RPMI7951 (cell line): ENCODE measurements at regions not wholly inside any gene's neighbourhood (a gene's known extent, or its start where the extent isn't known, plus 50 kb on each side); places are given as distances from the start of the nearest gene placed in this dataset.
"Not testable (repeated sequence)": the region's sequence is repeated elsewhere in the genome, so short reads cannot be mapped to it uniquely, and the experiment has no call there.

Experiments
- DNase-seq: peaks from one replicate; pipeline ENCODE4 v3.0.0-alpha.2; 2012; ENCODE audit warnings: low read depth

DNA sequence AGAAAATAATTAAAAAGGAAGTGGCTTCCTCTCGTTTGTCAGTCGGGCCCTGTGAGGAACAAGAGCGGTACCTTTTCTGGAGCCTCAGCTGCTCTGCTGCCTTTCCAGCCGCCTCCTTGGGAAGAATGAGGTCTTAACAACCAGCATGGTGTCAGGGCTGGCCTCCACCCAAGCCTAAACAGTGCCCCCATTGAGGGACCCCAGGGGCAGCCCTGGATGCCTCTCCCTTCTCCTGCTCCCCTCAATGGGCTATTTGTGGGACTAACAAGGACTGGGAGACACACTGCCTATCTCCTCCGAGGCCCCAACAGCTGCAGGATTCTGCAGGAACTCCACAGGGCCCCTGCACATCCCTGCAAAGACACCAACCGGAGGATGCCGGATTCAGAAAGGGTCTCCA is 155.4 kb upstream of the MAP3K1 start:
- peak; percentile 47 for DNase-seq

DNA sequence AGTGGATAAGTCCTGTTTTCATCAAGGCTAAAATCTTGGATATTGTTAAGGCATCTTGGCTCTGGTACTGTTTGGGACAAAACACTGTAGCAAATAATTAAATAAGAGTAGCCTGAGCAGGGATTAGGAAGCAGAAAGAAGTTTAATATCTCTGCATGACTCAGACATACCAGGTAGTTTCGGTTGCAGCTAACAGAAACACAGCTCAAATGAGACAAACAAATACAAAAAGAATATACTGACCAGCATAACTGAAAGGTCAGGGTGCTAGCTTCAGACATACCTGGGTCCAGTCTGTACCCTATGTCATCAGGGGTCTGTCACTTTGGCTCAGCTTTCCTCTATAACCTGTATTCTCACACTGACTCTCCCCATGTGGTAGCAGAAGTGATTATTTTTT is 156.4 kb upstream of the MAP3K1 start:
- DNase-seq: no peak

DNA sequence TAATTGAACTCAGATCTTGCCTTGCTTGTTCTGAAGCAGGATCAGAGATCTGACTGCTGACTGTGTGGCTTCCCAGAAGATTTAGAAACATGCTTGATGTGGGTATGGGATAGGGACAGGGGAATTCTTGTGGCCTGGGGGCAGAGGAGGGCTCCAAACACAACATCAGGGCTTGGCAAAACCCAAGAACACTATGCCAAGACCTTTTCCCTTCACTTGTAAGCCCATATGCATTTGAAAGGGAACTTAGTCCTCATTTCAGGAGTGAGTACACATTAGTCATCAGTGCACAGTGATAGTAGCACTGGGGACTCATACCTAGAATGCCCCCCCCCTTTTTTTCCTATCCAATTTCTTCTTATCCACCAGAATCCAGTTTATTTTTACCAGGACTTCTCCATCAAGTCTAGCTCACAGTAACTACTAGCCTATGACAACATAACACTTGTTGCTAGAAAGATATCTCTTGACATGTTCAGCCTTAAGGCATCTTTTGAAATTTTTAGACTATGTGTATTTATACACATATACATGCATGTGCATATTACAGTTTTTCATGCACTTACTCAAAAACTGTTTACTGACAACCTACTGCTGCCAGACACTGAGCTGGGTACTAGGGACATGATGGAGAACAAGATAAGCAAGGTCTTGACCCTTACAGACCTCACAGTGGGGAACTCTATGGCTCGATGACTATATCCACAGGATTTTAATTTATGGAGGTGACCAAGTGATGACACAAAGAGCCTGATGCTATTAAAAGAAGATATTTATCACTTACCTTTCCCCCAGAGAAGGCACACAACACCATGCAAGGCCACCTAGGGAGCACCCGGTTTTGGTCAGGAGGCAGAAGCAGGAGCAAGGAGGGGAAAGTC is 158.3 kb upstream of the MAP3K1 start:
- DNase-seq: peak; percentile 74

DNA sequence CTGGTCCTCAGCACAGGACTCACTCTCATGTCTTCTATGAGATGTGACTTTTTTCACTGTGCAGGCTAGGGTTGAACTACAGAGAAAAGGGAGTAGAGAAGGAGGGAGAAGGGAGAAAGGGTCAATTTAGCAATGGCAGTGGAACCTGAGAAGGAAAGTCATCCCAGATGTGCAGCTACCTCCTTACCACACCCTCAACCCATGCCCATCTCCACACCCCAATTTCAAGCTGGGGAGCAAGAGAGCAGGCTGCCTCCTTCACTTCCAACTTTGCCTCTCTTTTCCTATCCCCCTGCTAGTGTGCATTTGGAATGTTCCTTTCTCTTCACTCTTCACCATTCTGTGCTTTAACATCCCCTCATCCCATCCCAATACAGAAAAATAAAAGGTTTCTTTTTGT is 163.5 kb upstream of the MAP3K1 start:
- DNase-seq: no peak

DNA sequence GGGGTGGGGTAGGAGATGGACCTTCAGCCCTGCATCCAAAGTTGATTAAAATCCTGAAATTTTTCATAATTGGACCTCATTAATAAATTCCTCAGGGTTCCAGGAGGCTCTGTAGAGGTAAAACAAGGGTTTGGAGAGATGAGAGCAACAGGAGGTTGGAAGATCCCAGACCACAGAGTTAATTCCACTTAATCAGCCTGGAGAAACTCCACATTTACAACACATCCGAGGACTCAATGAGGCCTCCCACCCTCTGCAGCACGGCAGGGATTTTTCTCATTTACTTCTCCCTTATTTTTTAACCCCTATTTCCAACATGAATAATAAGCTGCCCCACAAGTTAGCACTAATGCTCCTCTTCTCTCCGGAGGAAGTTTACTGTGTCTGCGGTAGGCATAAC is 165.0 kb upstream of the MAP3K1 start:
- DNase-seq: no peak

DNA sequence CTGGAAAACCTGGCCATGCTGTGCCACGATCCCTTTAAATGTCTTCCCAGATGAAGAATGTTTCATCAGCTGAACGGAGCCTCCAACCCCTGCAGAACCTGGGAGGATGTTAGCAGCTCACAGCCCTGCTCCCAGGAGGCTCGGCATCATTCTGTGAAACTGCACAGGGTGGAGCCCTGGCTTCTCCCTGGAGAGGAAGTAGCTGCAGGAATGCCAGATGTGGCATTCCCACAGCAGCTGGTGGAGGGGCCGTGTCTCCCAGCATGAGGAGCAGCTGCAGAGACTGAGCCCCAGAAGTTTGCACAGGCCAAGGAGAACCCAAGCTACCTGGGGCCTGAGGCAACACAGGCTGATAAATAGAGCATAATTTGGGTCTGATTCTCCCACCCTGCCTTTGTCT is 165.8 kb upstream of the MAP3K1 start:
- DNase-seq: peak; percentile 54

DNA sequence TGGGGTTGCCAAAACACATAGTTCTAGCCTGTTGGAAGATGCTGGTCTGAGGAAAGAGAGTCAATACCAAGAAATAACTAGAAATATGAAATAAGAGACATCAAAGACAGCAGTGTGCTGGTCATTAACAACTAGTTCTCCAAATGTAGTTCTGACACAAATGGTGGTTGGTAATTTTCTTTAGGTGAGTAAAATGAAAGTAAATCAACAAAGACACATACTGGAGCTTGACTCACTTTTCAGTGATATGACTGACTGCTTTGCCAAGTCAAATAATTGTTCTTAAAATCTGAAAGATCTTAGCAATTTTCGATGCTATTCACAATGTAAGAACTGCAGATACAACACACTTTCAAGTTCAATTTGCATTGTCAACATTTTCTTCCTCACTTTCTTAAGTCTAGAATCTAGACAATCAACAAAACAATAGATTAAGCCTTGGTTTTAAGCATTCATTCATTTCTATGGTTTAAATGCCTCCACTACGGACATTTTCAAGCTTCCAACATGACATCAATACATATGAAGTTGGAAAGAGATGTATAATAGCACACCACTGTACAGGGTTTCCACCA is 166.8 kb upstream of the MAP3K1 start:
- DNase-seq: no peak

DNA sequence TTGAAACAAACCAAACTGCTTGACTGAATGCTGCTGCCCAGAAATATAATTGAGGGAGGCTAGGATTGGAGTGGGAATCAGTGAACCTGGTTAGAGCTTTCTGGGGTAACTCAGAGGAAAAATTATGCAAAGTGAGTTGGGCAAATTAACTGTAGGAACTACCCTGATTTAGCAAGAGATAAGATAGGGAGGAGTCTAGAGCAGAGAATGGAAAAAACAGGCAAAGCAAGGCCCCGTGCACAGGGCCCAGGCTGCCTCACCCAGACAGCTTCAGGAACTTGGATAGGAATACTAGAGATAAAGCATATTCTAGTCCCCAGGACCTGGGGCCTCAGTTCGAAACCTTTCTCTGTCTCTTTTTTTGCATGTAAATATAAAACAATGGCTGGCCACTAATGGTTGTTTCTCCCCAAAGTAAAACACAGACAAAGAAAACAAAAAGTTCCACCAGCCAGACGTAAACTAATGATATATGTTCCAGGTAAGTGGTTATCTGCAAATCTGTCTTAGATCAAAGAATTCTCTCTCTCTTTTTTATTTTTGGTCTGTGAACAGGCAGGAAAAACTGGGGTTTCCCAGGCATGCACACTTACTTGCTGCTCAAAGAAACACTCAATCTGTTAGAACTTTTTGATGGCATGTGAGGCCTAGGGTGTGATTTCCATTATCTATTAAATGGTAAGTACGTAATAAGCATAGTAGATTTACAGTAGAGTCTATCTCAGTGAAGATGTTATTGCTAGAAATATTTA is 168.1 kb upstream of the MAP3K1 start:
- DNase-seq: no peak

DNA sequence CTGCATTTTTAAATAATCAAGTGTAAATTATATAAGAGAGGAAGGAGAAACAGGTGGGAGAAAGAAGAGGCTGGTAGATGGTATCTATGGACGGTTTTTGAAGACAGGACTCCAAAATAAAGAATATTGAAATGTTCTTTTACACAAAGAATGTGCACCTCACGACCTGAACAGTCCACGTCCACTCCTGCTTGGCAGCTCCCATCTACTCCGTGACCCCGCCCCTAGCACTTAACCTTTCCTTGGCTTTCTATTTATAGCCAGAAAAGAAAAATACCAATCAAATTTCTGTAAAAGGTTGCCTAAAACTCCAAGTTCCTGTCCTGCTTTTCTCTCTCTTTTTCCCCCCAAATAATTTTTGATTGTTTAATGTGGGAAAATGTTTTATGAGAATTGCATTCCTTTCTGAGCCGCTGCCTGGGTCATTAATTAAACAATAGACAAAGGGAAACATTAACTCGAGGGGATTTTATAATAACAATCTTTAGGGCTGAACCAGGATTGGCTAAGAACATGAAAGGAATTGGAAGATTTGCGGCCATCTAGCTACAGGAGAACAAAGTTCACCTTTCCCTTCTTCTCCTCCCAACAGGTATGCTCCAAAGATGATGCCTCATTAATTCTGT is 173.6 kb upstream of the MAP3K1 start:
- no peak for DNase-seq

DNA sequence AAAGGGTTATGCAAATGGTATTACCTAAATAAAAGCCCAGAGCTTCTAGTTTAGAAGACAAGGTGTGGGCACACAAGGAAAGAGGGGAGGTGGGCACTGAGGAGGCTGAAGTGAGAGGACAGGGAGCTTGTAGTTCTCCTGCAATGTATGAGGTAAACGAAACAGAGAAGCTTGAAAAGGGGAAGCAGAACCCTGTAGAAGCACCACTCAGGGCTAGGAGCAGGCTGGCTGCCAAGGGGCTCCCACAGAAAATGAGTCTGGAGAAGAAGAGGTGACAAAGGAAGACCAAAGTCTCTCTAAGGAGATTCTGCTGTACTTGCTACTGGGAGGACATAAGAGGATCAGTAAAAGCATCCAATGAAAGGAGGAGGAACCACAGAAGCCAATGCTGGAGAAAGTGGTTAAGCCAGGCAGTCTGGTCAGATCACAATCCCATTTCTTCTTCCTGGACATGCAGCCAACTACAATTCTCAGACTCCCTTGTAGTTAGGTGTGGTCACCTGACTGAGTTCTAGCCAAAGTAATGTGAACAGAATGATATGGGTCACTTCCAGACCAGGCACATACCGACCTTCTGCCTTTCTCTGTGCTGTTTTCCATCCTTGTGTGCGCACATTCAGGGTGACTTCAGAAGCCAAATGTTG is 174.5 kb upstream of the MAP3K1 start:
- no peak for DNase-seq

DNA sequence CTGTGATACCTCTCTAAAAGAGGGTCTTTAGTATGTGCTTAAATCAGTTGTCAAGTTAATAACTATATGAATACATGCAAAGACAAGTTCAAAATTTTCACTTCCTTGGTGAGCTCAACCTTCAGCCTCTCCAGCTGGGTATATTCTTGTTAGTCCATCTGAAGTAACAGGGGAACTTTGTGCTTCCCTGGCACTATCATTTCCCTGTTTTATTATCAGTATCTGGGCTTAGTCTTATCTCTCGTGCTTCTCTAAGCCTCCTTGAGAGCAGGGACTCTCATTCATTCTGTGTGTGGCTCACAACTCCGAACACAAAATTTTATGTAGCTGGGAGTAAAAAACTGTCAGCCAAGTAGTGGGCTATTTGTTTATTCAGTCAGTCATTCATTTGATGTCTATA is 175.9 kb upstream of the MAP3K1 start:
- no peak for DNase-seq

DNA sequence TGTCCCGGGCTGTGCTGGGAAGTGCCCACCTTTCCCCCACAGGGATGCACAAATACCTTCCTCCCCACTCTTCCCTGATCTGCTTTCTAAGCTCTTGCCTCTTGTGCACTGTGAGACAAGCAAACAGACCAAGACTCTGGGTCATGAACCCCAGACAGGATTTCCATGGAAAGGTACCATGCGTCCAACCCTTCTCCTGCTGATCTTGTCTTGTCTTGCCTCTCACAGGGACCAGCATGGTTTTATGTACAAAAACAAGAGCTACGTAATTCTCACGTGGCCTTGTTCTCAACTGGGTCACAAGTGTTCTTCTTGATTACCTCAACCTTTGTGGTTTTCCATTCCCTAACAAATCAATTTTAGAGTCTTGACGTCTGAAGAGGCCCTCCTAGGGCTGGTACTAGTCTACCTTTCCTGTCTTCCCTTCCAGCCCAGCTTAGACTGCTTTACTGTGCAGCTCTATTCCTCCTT is 176.5 kb upstream of the MAP3K1 start:
- no peak for DNase-seq

DNA sequence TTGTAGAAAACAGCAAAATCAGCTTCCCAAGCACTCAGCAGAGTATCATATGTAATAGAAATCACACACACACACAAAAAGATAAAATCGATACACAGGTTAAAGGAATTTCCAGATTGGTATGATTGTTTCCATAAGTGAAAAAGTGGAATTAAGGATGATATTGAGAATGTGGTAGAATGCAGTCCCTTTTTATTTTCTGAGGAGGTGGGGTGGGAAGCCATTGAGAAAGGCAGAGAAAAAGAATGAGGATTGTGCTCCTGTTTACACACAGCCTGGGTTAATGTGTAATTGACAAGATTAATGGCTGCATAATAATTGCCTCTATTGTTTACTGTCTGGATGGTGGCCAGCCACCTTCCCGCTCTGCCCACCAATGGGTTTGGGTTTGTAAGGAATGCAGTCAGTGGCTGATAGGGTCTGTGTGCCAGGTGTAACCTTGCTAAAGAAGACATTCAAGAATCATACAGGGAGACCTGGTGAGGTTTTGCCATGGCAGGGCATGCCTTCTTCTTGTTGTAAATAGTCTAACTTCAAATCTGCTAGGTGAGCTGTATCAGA is 177.2 kb upstream of the MAP3K1 start:
- DNase-seq: no peak

DNA sequence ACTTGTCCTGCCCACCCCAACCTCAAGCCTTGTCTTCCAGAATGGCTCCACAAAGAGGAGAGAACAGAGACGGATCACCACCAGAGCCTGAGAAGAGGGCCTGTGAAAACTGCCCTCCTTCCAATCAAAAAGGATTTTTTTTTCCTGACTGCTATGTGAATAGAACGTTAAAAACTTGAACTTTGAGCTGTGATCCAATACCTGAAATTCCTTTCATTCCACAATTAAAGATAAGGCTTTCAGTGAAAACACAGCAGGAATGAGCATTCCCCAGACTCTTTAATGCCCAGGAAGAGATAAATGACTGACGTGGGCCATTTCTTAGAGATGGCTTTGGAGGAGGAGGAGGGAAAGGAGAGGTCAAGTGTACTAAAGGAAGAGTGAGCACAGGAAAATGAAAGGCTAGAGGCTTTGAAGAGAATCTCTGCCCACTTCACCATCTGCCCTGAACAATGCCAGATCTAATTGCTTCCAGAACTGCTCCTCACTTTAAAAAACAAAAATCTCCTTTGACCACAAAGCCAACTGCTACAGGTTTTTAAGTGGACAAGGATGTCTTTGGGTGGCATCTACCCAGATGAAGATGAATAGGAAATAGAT is 177.9 kb upstream of the MAP3K1 start:
- peak; percentile 30 for DNase-seq

DNA sequence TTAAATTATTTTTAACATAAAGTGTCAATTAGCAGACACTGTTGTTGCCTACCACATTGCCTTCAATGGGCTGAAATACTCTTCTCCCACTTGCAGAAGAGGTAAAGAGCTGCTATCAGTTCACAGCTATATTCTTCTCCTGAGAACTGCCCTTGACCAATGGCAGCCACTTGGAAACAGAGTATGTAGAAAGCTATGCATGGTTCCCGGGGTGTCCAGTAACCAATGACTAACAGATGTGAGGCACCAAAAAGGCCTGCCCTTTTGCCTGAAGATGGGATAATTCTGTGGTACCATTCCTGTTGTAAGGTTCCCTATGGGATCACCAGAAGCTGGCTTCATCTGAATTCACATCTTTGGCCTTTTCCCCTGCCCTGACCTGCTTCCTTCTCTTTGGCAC is 181.4 kb upstream of the MAP3K1 start:
- no peak for DNase-seq

DNA sequence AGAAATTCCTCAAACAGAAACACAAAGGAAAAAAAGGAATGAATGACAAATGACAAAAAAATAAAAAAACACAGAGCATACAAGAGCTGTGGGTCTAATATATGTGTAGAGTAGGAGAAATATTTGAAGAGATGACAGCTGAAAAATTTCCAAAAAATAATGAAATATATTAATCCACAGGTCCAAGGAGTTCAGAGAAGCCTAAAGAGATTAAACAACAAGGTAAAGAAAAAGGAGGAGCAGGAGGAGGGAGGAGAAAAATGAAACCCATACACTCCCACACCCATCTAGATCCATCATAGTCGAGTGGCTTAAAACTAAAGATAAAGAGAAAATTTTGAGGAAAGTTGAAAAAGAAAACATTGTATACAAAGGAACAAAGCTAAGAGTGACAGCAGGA is 182.4 kb upstream of the MAP3K1 start:
- no peak for DNase-seq

DNA sequence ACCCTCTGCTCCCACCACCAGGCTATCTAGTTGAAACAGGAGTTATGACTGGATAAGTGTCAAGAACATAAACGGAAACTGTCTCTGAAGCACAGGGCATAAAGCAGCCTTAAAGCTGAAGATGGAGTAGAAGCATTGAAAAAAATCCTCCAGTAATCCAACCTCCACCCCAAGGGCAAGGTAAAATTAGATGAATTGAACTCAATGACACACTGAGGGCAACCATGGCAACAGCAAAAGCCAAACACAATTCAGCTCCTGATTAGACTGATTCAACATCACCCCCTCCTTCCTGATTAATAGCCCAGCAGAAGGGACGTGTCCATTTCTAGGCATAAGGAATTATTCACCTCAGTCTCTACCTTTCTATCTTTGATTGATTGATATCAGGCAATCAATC is 183.2 kb upstream of the MAP3K1 start:
- DNase-seq: no peak

DNA sequence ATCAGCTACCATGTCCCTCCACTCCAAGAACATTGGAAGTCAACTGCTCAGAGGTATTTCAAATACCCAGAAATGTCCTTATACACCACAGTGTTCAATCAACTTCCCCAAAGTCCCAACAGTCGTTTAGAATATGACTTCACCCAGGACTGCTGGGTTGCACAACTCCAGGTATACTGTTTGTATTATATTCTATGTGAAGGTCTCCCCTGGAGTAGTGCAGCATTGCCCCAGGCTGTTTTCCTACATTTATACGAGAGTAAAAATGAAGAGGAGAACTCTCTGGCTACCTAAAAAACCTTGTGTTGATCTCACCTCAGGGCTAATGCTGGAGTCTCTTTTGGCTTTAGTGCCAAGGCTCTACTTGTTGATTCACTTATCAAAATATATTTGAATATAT is 183.6 kb upstream of the MAP3K1 start:
- DNase-seq: no peak

DNA sequence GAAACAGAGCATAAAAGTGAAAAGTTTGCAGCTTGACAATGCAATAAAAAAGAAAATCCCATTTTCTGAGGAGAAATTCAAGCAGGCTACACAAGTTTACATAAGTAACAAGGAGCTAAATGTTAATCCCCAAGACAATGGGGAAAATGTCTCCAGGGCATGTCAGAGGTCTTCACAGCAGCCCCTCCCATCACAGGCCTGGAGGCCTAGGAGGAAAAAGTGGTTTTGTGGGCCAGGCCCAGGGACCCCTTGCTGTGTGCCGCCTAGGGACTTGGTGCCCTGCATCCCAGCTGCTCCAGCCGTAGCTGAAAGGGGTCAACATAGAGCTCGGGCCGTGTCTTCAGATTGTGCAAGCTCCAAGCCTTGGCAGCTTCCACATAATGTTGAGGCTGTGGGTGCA is 186.7 kb upstream of the MAP3K1 start:
- not testable (repeated sequence) for DNase-seq

DNA sequence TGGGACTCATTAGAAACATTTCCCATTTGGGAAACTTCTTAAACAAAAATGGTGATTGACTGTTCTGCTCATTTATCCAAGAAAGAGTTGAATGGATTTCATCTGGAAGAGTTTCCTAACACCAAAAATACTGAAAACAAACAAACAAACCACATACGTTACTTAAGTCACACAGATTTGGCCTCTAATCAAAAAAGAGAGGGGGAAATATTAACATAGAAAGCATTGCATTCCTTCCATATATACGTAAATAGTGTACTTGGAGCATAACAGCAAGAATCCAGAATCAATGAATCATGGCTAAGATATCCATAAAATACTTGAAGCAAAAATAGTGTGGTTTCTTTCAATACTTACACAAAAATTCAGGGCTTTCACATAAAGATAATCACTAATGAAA is 189.8 kb upstream of the MAP3K1 start:
- DNase-seq: peak; percentile 9

DNA sequence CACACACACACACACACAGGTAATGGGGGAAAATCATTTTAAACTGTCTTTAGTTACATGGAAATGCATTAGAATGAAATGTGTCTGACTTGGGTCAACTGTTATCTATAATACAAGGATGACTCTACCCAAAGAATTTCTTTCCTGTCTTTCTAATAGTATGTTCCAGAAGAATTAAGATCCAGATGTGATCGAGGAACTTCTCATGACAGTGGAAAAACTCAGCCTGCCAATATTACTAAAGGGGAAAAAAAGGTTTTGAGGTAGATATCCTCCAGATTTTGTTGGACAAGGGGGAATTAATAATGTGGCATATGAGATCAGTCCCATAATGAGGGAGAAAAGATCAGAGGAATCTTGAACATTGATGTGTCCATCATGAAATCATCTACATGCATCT is 190.6 kb upstream of the MAP3K1 start:
- no peak for DNase-seq
